GM21526 (cell line): ENCODE measurements at regions not wholly inside any gene's neighbourhood (a gene's known extent, or its start where the extent isn't known, plus 50 kb on each side); places are given as distances from the start of the nearest gene placed in this dataset.
"Not testable (repeated sequence)": the region's sequence is repeated elsewhere in the genome, so short reads cannot be mapped to it uniquely, and the experiment has no call there.

Experiments
- ATAC-seq: cut with Tn5 transposase; IDR thresholded peaks from one replicate; pipeline ENCODE4 v1.9.1; 2021; ENCODE audit warnings: moderate library complexity; ENCODE audit not compliant: unreplicated experiment, low FRiP score

GRCh38 chr4:181902404-181902803 lies 340.8 kb upstream of the TENM3 start:
- ATAC-seq = not testable (repeated sequence)

GRCh38 chr4:181905708-181906107 lies 337.5 kb upstream of the TENM3 start:
- no peak for ATAC-seq

GRCh38 chr4:181908168-181908567 lies 335.0 kb upstream of the TENM3 start:
- ATAC-seq = no peak

- no peak for ATAC-seq
These were observed 333.8 kb upstream of the TENM3 start for GRCh38 chr4:181909368-181909767.

GRCh38 chr4:181911420-181911819 lies 331.8 kb upstream of the TENM3 start:
- ATAC-seq = no peak

- ATAC-seq = no peak
These were observed 309.7 kb upstream of the TENM3 start for GRCh38 chr4:181933471-181933870.

- no peak for ATAC-seq
These were observed 304.6 kb upstream of the TENM3 start for GRCh38 chr4:181938631-181939030.

GRCh38 chr4:181939199-181939945 lies 303.8 kb upstream of the TENM3 start:
- no peak for ATAC-seq

GRCh38 chr4:181944527-181944926 lies 298.7 kb upstream of the TENM3 start:
- ATAC-seq = no peak

- no peak for ATAC-seq
These were observed 296.3 kb upstream of the TENM3 start for GRCh38 chr4:181946902-181947301.

- ATAC-seq = no peak
These were observed 294.3 kb upstream of the TENM3 start for GRCh38 chr4:181948839-181949382.

- no peak for ATAC-seq
These were observed 293.4 kb upstream of the TENM3 start for GRCh38 chr4:181949704-181950312.

- no peak for ATAC-seq
These were observed 292.7 kb upstream of the TENM3 start for GRCh38 chr4:181950372-181951127.

GRCh38 chr4:181951265-181951664 lies 291.9 kb upstream of the TENM3 start:
- no peak for ATAC-seq

- ATAC-seq = no peak
These were observed 290.7 kb upstream of the TENM3 start for GRCh38 chr4:181952478-181952877.

GRCh38 chr4:181956512-181956911 lies 286.7 kb upstream of the TENM3 start:
- no peak for ATAC-seq

- ATAC-seq = no peak
These were observed 286.1 kb upstream of the TENM3 start for GRCh38 chr4:181957088-181957487.

- no peak for ATAC-seq
These were observed 284.8 kb upstream of the TENM3 start for GRCh38 chr4:181958446-181958845.

GRCh38 chr4:181959121-181959520 lies 284.1 kb upstream of the TENM3 start:
- ATAC-seq = no peak

- no peak for ATAC-seq
These were observed 282.8 kb upstream of the TENM3 start for GRCh38 chr4:181960384-181960783.

- ATAC-seq = no peak
These were observed 280.9 kb upstream of the TENM3 start for GRCh38 chr4:181962321-181962720.
